SW 1271 (cell line): ENCODE measurements at regions not wholly inside any gene's neighbourhood (a gene's known extent, or its start where the extent isn't known, plus 50 kb on each side); places are given as distances from the start of the nearest gene placed in this dataset.

Experiments
- DNase-seq, 2 experiments: peaks; one replicate each; lab custom pipeline; 2025; lab: John Stamatoyannopoulos, UW

DNA sequence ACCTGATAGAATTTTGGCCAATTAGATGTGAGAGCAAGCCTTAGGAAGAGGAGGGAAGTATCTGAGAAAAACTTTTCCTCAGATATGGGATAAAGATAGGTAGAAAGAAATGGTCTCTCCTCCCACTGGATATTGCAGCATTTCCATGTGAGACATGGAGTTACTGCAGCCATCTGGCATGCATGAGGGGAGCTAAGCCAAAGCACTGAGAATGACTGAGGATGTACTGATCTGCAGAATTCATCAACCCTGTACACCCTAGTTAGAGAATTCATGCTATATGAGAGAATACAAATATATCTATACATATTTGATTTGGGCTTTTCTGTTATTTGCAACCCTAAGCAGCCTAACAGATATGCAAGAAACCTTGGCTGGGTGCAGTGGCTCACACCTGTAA lies 52.5 kb upstream of the RPL34 start:
- DNase-seq = no peak

GRCh38 chr4:108561116-108561515 lies 59.3 kb upstream of the RPL34 start:
- no peak for DNase-seq

DNA sequence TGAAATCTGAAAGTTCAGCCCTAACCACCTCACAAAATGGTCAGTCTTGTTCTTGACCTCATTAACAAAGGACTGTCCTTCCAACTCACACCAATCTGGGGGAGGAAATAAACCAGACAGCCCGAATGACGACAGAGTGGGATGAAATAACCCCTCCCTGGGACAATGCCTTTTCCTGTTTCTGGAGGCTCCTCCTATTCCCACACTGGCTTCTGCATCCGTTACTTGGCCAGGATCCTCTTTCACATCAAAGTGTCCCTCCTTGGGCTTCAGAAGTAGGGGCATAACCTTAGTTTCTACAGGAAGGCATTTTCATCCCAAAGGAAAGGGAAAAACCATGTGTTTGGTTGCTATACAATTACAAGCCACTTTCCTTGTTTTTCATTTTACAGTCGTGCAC lies 59.8 kb upstream of the RPL34 start:
- DNase-seq = no peak

- no peak for DNase-seq
Measured at GRCh38 chr4:108559911-108560310, 60.5 kb upstream of the RPL34 start.

DNA sequence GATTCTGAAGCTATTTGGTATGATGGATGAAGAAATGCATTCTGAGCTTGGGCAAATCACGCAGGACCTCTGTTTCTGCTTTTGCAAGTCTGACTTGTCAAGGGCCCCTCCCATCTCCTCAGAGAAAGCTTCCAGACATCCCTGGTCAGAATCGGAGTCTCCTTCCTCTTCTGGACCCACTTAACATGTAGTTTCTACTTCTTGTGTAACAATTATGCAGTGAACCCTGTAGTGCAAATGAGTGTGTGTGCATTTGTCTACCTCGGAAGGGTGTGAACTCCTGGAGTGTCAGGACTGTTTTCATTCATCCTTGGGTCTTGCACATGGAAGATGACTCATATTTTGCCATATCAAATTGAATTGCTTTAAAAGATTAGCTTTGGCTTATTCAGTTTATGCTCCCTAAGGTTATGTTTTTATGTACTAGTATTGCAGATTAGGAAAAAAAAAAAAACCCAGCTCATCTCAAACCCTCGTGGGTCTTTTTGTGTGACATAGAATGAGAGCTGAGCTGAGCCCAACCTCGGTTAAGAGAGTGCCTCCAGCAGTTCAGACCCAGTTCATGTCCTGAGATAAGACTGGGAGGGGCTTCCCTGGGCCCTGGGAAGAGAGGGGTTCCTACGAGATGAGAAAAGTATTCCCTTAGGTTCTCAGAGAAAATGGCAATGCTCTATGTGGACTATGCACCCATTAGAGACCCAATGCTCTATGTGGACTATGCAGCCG lies 61.1 kb upstream of the RPL34 start:
- no peak for DNase-seq

DNA sequence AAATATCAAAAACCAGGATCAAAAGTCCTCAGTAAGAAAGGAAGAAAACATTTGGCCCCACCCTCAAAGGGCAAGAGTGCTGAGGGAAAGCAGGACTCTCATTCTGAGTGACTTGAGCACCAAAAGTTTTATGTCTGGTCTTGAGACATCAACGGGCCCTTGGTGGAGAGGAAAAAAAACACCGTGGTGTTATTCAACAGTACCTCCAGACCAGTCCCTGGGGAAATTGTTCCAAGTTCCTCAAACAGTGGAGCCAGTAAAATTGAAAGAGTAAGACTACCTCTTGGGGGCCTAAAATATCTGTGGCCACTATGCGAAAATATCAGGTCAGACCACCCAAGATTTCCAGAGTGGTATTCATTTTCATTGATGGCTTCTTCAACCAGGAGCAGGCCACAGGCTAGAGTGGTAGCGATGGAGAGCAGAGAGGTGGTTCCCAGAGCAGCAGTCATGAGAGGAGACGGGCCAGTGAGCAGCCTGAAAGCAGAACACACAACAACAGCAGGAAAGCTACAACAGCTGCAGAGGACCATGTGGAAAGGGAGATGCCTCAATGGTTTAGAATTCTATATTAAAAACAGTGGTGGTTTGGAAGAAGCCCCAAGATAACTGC lies 63.7 kb upstream of the RPL34 start:
- no peak for DNase-seq

DNA sequence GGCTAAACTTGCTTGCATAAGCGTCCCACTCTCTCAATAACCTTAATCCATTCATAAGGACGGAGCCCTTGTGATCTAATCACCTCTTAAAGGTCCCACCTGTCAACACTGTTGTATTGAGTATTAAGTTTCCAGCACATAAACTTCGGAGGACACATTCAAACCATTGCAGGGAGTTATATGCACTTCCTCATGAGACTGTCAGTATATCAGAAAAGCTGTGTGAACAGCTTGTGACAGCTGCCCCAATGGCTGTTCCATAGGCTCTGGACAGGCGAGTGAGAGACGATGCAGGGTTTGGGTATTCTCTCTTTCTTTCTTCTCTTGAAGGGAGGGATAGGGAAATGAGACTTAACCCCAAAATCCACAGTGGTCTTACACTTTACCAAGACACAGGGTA lies 64.2 kb upstream of the RPL34 start:
- no peak for DNase-seq

- DNase-seq = no peak
Measured at GRCh38 chr4:108555701-108556100, 64.7 kb upstream of the RPL34 start.

DNA sequence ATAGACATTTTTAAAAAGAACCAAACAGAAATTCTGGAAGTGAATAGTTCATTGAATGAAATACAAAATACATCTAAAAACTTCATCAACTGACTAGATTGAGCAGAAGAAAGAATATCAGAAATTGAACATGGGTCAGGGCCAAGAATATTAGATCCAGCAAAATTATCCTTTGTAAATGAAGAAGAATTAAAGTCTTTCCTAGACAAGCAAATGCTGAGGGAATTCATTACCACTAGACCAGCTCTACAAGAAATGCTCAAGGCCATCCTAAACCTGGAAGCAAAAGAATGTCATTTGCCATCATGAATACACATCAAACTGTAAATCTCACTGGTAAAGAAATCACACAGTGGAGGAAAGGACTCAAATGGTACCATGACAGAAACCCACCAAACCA lies 72.7 kb upstream of the RPL34 start:
- DNase-seq = no peak

DNA sequence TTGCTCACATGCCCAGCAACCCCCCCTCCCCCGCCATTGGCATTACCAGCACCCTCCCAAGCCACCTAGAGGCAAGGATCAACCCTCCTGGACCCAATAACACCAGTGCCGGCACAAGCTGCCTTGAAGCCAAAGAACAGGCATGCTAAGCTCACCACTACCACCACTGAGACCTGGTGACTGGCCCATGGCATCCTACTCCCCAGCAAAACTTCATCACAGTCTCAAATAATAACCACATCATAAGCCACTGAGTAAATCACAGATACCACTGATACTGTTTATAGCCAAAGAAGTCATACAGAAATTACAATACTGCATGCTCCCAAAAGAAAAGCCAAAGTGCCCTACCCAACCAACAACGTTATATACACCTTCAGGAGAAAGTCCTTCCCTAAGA lies 73.6 kb upstream of the RPL34 start:
- no peak for DNase-seq

DNA sequence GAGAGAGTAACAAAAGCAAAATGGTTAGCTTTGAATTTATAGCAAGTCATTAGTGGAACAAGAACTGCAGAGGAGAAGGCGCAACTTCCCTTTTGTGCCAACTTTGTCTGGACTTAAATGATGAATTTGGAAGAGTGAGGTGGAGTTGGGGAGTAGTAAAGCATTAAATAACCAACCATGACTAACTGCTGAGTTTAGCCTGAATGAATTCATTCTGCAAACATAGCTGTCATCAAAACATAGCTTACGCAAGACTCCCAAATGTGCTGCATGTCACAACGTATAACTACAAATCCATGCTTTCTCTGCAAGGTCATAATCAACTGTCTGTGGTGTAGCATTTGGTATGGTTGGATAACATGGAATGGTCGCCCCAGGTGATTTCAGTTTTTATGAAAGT lies 75.9 kb upstream of the RPL34 start:
- no peak for DNase-seq

DNA sequence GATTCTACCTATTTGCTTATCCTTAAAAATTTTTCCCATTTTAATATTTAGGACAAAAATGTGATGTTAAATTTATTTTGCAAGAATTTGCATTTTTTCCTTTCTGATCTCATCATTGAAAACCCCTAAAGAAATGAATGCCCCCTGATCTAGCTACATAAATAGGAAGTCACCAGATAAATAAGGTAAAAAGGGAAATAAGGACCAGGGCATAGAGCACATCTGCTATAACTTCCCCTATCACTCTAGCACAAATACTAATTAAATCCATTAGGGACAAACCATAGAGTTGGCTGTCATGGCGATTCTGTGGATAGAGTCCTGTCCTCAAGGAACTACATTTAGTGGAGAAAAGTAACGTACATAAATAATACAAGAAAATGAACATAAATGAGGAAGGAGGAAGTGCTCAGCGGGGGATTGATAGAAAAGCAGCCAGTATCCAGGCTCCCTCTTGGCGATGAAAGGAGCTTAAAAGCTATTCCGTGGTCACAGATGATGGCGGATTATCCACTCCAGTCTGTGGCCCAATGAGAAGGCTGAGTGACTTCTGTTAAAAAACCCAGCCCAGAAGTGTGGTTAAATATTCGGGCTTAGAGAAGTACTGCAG lies 76.9 kb upstream of the RPL34 start:
- no peak for DNase-seq

DNA sequence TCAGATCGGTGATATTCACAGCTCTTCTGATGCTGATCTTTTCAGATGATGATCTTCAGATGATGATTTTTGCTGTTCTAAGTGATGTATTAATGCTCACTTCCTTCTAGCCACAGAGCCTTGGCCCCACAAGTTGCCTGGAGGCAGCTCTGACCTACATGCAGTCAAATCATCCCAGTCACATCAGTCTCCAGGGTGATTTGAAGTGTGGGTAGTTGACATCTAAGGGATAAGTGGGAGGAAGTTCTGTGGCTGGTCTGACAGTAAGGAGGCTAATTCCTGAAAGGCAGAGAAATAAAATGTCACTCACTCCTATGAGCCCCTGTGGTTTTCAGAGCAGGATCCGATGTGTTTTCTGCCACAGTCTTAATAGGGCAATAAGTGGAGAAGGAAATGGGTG lies 79.8 kb upstream of the RPL34 start:
- DNase-seq = no peak

- DNase-seq = no peak
Measured at GRCh38 chr4:108536577-108536976, 83.8 kb upstream of the RPL34 start.

- no peak for DNase-seq
Measured at GRCh38 chr4:108535757-108536156, 84.6 kb upstream of the RPL34 start.

DNA sequence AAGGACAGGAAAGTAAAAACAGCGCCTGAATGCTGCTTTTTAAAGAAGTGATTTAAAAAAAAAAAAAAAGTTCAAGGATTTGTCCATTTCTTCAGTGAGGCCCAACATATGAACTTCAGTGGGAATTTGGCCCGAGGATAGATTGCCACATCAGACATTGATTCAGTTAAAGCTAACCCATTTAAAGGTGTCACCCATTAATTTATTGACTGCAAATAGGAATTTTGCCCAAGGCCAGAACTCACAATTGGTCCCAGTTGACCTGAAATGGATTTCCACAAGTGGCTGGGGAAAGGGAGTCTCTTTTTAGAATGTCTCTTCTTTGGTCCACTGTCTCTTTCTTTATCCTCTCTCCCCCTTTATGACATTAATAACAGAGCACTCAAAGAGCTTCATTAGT lies 86.5 kb upstream of the RPL34 start:
- no peak for DNase-seq

- no peak for DNase-seq
Measured at GRCh38 chr4:108533245-108533844, 87.0 kb upstream of the RPL34 start.

- DNase-seq = no peak
Measured at GRCh38 chr4:108532738-108533137, 87.6 kb upstream of the RPL34 start.

GRCh38 chr4:108532187-108532586 lies 88.2 kb upstream of the RPL34 start:
- DNase-seq = no peak

DNA sequence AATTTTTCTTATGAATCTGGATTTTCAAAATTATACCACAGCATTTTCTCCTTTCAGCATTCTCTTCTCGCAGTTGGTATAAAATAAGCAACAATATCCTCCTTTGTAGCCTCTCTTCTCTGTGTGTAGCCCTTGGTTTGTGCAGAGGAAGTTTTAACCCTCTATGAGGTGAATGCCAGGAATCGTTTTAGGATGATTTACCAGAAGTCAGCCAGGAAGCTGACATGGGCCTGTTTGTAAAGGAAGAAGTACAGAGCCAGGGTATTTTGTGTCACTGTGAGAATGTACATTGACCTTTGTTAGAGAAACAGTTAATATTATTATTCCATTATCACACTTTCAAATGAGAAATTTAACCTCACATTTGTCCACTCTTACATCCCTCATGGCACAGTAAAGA lies 88.9 kb upstream of the RPL34 start:
- DNase-seq = no peak

- no peak for DNase-seq
Measured at GRCh38 chr4:108529984-108530905, 90.1 kb upstream of the RPL34 start.

DNA sequence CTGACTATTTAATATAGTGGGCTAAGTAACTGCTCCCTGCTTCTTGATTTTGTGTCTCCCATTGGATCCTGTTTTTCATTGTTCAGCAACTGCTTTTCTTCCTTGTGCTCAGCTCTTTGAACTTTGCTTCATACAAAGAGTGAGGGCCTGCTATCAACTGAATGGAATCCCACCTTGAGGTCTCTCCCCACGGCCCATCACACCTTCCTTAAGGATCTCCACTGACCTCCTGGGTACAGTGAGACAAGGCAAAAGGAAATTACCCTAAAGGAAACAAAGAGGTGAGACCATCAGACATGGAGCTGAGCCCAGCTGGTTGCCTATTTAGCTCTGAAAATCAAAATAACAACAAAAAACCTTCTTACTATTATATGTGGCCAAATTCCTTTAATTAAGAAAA lies 91.3 kb upstream of the RPL34 start:
- no peak for DNase-seq
